ENCODE measurements at regions not wholly inside any gene's neighbourhood (a gene's known extent, or its start where the extent isn't known, plus 50 kb on each side); places are given as distances from the start of the nearest gene placed in this dataset.
"Not testable (repeated sequence)": the region's sequence is repeated elsewhere in the genome, so short reads cannot be mapped to it uniquely, and the experiment has no call there.

GRCh38 chr10:78212060-78212785 lies 178.6 kb downstream of the RPS24 start:
- DNase-seq: no peak

DNA sequence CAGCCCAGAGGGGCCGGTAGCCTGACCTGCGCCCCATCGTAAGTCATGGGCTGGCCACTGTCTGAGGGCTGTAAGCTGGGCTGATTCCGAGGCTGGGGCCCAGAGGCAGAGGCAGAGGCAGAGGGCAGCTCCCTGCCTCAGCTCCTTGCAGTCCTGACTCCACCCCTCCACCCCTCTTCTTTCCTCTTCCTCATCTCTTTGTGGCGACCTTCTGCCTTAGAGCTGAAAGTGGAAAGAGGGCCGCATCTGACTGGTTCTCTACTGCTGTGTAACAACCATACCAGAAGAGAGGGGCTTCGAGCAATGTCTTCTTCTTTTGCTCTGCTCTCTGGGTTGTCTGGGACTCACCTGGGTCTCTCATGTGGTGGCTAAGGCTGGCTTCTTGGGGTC lies 179.1 kb downstream of the RPS24 start:
- DNase-seq: no peak

DNA sequence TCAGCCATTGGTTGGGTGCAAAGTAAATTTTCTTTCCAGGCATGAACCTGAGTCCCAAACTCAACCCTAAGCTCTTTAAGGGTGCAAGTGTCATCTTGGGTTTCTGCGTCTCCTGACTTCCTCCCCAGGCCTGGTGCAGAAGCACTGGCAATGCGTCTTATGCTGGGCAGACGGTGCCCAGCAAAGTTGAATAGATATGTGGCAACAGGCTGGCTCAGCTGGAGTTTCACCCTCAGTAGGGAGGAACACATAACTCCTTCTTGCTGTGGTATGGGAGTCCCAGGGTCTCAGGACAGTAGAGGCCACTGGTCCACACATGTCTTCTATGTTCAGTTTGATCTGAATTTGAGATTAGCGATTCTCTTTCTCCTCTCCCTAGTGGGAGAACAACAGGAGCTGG lies 181.3 kb downstream of the RPS24 start:
- no peak for DNase-seq

GRCh38 chr10:78215645-78216044 lies 182.0 kb downstream of the RPS24 start:
- DNase-seq: no peak

DNA sequence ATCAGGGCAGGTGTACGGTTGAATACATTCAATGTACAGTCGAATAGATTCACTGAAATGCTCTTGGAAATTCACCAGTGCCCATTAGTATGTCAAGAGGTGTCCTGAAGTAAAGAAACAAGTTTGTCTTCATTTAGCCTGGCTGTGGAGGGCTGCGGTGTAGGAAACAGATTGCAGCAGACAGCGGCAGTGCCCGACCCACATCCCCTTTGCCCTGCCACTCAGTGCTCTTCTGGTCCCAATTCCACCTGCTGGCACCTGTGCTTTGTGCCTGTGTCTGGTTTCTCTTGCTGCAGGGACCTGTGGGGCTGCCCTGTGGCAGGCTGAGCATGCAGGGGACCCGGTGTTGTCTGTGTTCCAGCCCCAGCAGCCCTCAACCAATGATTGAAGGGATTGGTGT lies 183.7 kb downstream of the RPS24 start:
- DNase-seq: no peak

- no peak for DNase-seq
Measured at GRCh38 chr10:78218798-78219490, 185.3 kb downstream of the RPS24 start.

- not testable (repeated sequence) for DNase-seq
Measured at GRCh38 chr10:78219568-78219967, 185.9 kb downstream of the RPS24 start.

- DNase-seq: no peak
Measured at GRCh38 chr10:78220781-78221180, 187.1 kb downstream of the RPS24 start.

GRCh38 chr10:78222096-78222790 lies 188.6 kb downstream of the RPS24 start:
- no peak for DNase-seq

- DNase-seq: no peak
Measured at GRCh38 chr10:78223088-78223487, 189.4 kb downstream of the RPS24 start.

- no peak for DNase-seq
Measured at GRCh38 chr10:78224602-78225001, 190.9 kb downstream of the RPS24 start.

DNA sequence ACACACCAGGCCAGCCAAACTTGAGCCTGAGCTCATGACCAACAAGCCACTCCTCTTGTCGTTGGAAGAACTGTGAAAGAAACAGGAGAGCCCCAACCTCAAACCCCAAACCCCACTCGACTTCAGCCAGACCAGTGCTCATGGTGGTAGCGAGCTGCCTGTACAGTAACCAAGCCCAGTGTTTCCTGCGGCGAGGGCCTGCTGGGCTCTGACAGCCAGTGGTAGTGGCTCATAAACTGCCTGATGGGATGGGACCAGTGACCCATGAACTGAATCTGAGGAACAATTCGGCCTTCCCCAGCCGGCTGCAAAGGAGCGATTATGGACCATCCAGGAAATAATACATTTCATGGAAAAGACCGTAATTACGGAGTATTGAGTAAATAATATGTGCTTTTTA lies 191.9 kb downstream of the RPS24 start:
- DNase-seq: no peak

GRCh38 chr10:78229489-78229888 lies 195.8 kb downstream of the RPS24 start:
- no peak for DNase-seq

GRCh38 chr10:78229950-78230675 lies 196.4 kb downstream of the RPS24 start:
- no peak for DNase-seq

GRCh38 chr10:78231327-78231726 lies 197.7 kb downstream of the RPS24 start:
- DNase-seq: no peak

- no peak for DNase-seq
Measured at GRCh38 chr10:78231939-78232338, 198.3 kb downstream of the RPS24 start.

GRCh38 chr10:78236416-78237015 lies 202.9 kb downstream of the RPS24 start:
- DNase-seq: no peak

- not testable (repeated sequence) for DNase-seq
Measured at GRCh38 chr10:78237951-78238350, 204.3 kb downstream of the RPS24 start.

DNA sequence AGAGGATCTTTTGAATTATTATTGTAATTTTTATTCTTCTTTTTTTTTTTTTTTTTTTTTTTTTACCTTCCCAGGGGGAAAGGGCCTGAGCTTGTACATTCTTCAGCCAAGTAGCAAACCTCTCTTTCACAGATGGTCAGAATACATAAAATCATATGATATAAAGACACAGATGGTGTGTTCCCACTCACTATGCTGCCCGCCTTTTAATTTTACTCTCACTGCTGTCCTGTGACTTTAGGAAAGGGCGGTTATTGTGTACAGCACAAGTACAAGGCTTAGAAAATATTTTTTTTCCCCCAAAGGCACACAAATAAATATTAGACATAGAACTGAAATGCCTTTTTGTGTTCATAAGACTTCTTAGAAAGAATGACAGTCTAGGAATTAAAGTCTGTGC lies 213.6 kb downstream of the RPS24 start:
- DNase-seq: no peak

- DNase-seq: no peak
Measured at GRCh38 chr10:78247821-78248220, 214.2 kb downstream of the RPS24 start.

GRCh38 chr10:78248651-78249464 lies 215.2 kb downstream of the RPS24 start:
- no peak for DNase-seq

DNA sequence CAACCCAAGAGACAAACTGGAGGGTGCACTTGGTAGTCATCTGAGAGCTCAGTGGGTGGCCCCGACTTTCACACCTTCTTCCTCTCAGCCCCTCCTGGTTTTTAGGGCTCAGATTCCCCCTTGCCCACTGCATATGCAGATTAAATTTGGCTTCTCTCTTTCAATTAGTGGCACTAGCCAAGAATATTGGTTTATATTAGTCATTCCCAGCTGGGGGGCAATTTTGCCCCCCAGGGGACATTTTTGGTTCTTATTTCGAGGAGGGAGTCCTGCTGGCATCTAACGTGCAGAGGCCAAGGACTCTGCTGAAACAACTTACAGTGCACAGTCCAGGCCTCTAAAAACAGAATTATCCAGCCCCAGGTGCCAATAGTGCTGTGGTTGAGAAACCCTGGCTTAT lies 216.0 kb downstream of the RPS24 start:
- DNase-seq: no peak
